Endodermal cell (in vitro differentiated cells): ENCODE measurements at regions not wholly inside any gene's neighbourhood (a gene's known extent, or its start where the extent isn't known, plus 50 kb on each side); places are given as distances from the start of the nearest gene placed in this dataset.

Experiments
- DNase-seq: peaks from one replicate; pipeline ENCODE4 v3.0.0-alpha.2; 2017
- H3K27ac ChIP-seq: 2 replicates; pipeline ENCODE4 v1.5.1; 2013; ENCODE audit warnings: mild to moderate bottlenecking, low read depth, low read length, moderate library complexity
- H3K27me3 ChIP-seq: 2 replicates; pipeline ENCODE4 v1.6.1; 2013; ENCODE audit warnings: mild to moderate bottlenecking, low read length, moderate library complexity; ENCODE audit not compliant: insufficient read depth, control insufficient read depth, poor library complexity, severe bottlenecking
- H3K36me3 ChIP-seq: 2 replicates; pipeline ENCODE4 v1.7.0; 2013; ENCODE audit warnings: mild to moderate bottlenecking, low read length, moderate library complexity; ENCODE audit not compliant: control insufficient read depth, insufficient read depth
- H3K4me1 ChIP-seq: one replicate; pipeline ENCODE4 v1.7.0; 2013; ENCODE audit warnings: low read length; ENCODE audit not compliant: control insufficient read depth, insufficient read depth
- H3K4me3 ChIP-seq: 2 replicates; pipeline ENCODE4 v1.5.1; 2013; ENCODE audit warnings: mild to moderate bottlenecking, low read length, moderate library complexity
- H3K9ac ChIP-seq: 2 replicates; pipeline ENCODE4 v1.6.1; 2013; ENCODE audit warnings: mild to moderate bottlenecking, low read length, moderate library complexity; ENCODE audit not compliant: poor library complexity, severe bottlenecking; ENCODE audit errors: extremely low read depth
- H3K9me3 ChIP-seq: 2 replicates; pipeline ENCODE4 v1.6.1; 2013; ENCODE audit warnings: mild to moderate bottlenecking, low read length, moderate library complexity; ENCODE audit not compliant: control insufficient read depth
- H3K27ac Mint-ChIP-seq: 2 replicates; pipeline ENCODE4 v1.8.0; 2020; ENCODE audit warnings: mixed read lengths
- H3K27me3 Mint-ChIP-seq: 2 replicates; pipeline ENCODE4 v1.8.0; 2021; ENCODE audit warnings: mild to moderate bottlenecking, mixed read lengths; ENCODE audit not compliant: insufficient read depth
- H3K36me3 Mint-ChIP-seq: 2 replicates; pipeline ENCODE4 v1.8.0; 2020; ENCODE audit warnings: low read depth, mixed read lengths
- H3K4me1 Mint-ChIP-seq: 2 replicates; pipeline ENCODE4 v1.8.0; 2020; ENCODE audit warnings: mixed read lengths
- H3K4me3 Mint-ChIP-seq: 2 replicates; pipeline ENCODE4 v1.8.0; 2020; ENCODE audit warnings: mild to moderate bottlenecking, moderate library complexity, mixed read lengths
- H3K9me3 Mint-ChIP-seq: 2 replicates; pipeline ENCODE4 v1.8.0; 2020; ENCODE audit warnings: mild to moderate bottlenecking, mixed read lengths
- WGBS, 2 experiments: methylation state at CpG; one replicate each; pipeline versions ENCODE4 v1.1.5 to v1.1.7; 2013; ENCODE audit warnings: missing lambda C conversion rate in 2 of 2, mixed read lengths in 1 of 2; ENCODE audit not compliant: insufficient coverage in 1 of 2, insufficient read length in 1 of 2; 5-methylcytosine and 5-hydroxymethylcytosine counted together
- TF ChIP-seq, protein P1 (sequence below): fragments of 200-600 bp; sonication (generic); conservative IDR thresholded peaks from 2 replicates; pipeline ENCODE4 v1.5.0; 2021; ENCODE audit warnings: antibody characterized with exemption, mild to moderate bottlenecking

- Histone ChIP-seq H3K9me3 (no peaks in the 10 kb centered on the region), H3K27ac (no peak overlapping the region), H3K27me3 (no peaks in the 10 kb centered on the region), H3K9ac (no peak overlapping the region), H3K4me3 (no peak overlapping the region), H3K4me1 (no peaks in the 10 kb centered on the region), H3K36me3 (no peaks in the 10 kb centered on the region)
- H3K27me3 Mint-ChIP-seq = no peaks in the 10 kb centered on the region
- no peak for DNase-seq
- no peaks in the 10 kb centered on the region for H3K4me1 Mint-ChIP-seq
- H3K9me3 Mint-ChIP-seq = peaks cover 7% of the 10 kb centered on the region
- no peak overlapping the region for H3K4me3 Mint-ChIP-seq
- no peak overlapping the region for H3K27ac Mint-ChIP-seq
- 87% methylated on average over 1 of the region's 1 CpG; no CpG with 5 or more reads in 1 of the 2 experiments for WGBS, 2 experiments
- no peaks in the 10 kb centered on the region for H3K36me3 Mint-ChIP-seq
- TF ChIP-seq, protein P1, sequence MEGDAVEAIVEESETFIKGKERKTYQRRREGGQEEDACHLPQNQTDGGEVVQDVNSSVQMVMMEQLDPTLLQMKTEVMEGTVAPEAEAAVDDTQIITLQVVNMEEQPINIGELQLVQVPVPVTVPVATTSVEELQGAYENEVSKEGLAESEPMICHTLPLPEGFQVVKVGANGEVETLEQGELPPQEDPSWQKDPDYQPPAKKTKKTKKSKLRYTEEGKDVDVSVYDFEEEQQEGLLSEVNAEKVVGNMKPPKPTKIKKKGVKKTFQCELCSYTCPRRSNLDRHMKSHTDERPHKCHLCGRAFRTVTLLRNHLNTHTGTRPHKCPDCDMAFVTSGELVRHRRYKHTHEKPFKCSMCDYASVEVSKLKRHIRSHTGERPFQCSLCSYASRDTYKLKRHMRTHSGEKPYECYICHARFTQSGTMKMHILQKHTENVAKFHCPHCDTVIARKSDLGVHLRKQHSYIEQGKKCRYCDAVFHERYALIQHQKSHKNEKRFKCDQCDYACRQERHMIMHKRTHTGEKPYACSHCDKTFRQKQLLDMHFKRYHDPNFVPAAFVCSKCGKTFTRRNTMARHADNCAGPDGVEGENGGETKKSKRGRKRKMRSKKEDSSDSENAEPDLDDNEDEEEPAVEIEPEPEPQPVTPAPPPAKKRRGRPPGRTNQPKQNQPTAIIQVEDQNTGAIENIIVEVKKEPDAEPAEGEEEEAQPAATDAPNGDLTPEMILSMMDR = no peak
These were observed 335.5 kb upstream of the NT5C1B start for GRCh38 chr2:18924886-18925285.

GRCh38 chr2:18924386-18924785 lies 335.0 kb upstream of the NT5C1B start:
- H3K9ac ChIP-seq = no peak overlapping the region
- H3K9me3 ChIP-seq = no peaks in the 10 kb centered on the region
- no peaks in the 10 kb centered on the region for H3K27me3 ChIP-seq
- Mint-ChIP-seq H3K27me3 (no peaks in the 10 kb centered on the region), H3K9me3 (peaks cover 7% of the 10 kb centered on the region), H3K4me1 (no peaks in the 10 kb centered on the region), H3K36me3 (no peaks in the 10 kb centered on the region), H3K27ac (no peak overlapping the region), H3K4me3 (no peak overlapping the region)
- H3K4me3 ChIP-seq = no peak overlapping the region
- 89 to 100% methylated on average over 1 to 4 of the region's 4 CpGs for WGBS, 2 experiments
- no peaks in the 10 kb centered on the region for H3K36me3 ChIP-seq
- no peak overlapping the region for H3K27ac ChIP-seq
- TF ChIP-seq, protein P1 = no peak
- no peaks in the 10 kb centered on the region for H3K4me1 ChIP-seq
- no peak for DNase-seq

- 100% methylated on average over 1 of the region's 1 CpG; no CpG with 5 or more reads in 1 of the 2 experiments for WGBS, 2 experiments
- Mint-ChIP-seq H3K27ac (no peak overlapping the region), H3K9me3 (peaks cover 4% of the 10 kb centered on the region), H3K36me3 (no peaks in the 10 kb centered on the region), H3K27me3 (no peaks in the 10 kb centered on the region), H3K4me3 (no peak overlapping the region), H3K4me1 (no peaks in the 10 kb centered on the region)
- H3K4me3 ChIP-seq = no peak overlapping the region
- H3K36me3 ChIP-seq = no peaks in the 10 kb centered on the region
- H3K27ac ChIP-seq = no peak overlapping the region
- TF ChIP-seq, protein P1 = no peak
- H3K9ac ChIP-seq = no peak overlapping the region
- DNase-seq = no peak
- no peaks in the 10 kb centered on the region for H3K27me3 ChIP-seq
- H3K4me1 ChIP-seq = no peaks in the 10 kb centered on the region
- H3K9me3 ChIP-seq = no peaks in the 10 kb centered on the region
These were observed 332.9 kb upstream of the NT5C1B start for GRCh38 chr2:18922276-18922675.
